ENCODE measurements at regions not wholly inside any gene's neighbourhood (a gene's known extent, or its start where the extent isn't known, plus 50 kb on each side); places are given as distances from the start of the nearest gene placed in this dataset.

GRCh38 chr10:33529234-33529633 lies 194.8 kb upstream of the NRP1 start:
- no peak overlapping the region for H3K4ac ChIP-seq (ENCODE audit: low read depth in 1 of 2, low read length in 2 of 2)

DNA sequence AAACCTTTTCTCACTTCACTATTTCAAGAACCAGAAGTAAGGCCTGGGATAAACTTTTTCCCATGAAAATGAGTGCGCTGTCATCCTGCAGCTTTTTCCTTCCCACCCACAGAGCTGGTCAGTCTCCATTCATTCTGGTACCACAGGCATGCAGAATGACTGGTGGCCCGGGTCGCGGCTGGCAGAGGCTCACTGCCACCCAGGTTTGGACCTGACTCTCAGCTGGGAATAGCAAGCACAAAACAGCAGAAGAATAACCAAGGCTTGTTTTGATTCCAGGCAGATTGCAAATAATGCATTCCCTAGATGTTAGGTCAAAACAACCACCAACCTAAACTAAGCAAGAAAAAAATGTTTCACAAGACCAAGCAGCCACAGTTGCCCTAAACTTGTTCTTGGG lies 190.5 kb upstream of the NRP1 start:
- Histone ChIP-seq H2BK5ac (ENCODE audit: low read depth, low read length, poor library complexity, severe bottlenecking) (no peak overlapping the region), H3K14ac (ENCODE audit: low read length in 2 of 2) (peak overlapping the region in 1 of 2 experiments; percentile 60), H2BK12ac (ENCODE audit: low read length in 2 of 2) (no peak overlapping the region), H3K4ac (ENCODE audit: low read depth in 1 of 2, low read length in 2 of 2) (no peak overlapping the region), H2BK15ac (ENCODE audit: low read depth, poor library complexity, severe bottlenecking) (no peak overlapping the region), H3K36me3 (ENCODE audit: control insufficient read depth in 1 of 2, insufficient read depth in 2 of 2, low read depth in 1 of 2, low read length in 2 of 2) (no peaks in the 10 kb centered on the region), H3K18ac (ENCODE audit: low read depth in 1 of 2, low read length in 2 of 2) (no peak overlapping the region), H3K4me3 (ENCODE audit: insufficient read depth in 1 of 2, low read depth in 1 of 2, low read length in 2 of 2) (no peak overlapping the region), H3K9ac (ENCODE audit: low read length) (no peak overlapping the region), H3K4me1 (ENCODE audit: control insufficient read depth, insufficient read depth, low read depth, low read length) (peaks cover 5% of the 10 kb centered on the region), H2AFZ (ENCODE audit: low read depth, low read length) (no peak overlapping the region), H3K23ac (ENCODE audit: low read length in 2 of 2) (no peak overlapping the region), H3K4me2 (ENCODE audit: low read length, poor library complexity, severe bottlenecking) (no peak overlapping the region), H3K27ac (ENCODE audit: low read length, poor library complexity, severe bottlenecking) (peak overlapping the region; percentile 5), H4K8ac (ENCODE audit: low read length) (no peak overlapping the region), H3K9me3 (ENCODE audit: control insufficient read depth, low read length) (no peaks in the 10 kb centered on the region), H3K27me3 (ENCODE audit: control insufficient read depth in 1 of 2, insufficient read depth in 1 of 2, low read length in 2 of 2) (no peaks in the 10 kb centered on the region), H2BK120ac (ENCODE audit: low read depth, low read length) (no peak overlapping the region), H3K79me1 (replicated peaks; ENCODE audit: low read length, poor library complexity, severe bottlenecking) (no peaks in the 10 kb centered on the region), H2AK5ac (ENCODE audit: low read length, severe bottlenecking) (no peak overlapping the region), H4K91ac (ENCODE audit: low read length) (no peak overlapping the region)
- peak; percentile 14 for DNase-seq
- WGBS, result 93% methylated on average over 4 of the region's 4 CpGs

More at GRCh38 chr10:33529234-33529633, 194.8 kb upstream of the NRP1 start:
- peaks cover 3% of the 10 kb centered on the region for H3K4me1 ChIP-seq (ENCODE audit: control insufficient read depth, insufficient read depth, low read depth, low read length)
- no peak overlapping the region for H3K18ac ChIP-seq (ENCODE audit: low read depth in 1 of 2, low read length in 2 of 2)
- no peak overlapping the region for H2AK5ac ChIP-seq (ENCODE audit: low read length, severe bottlenecking)
- H2BK120ac ChIP-seq (ENCODE audit: low read depth, low read length), result no peak overlapping the region
- H2AFZ ChIP-seq (ENCODE audit: low read depth, low read length), result no peak overlapping the region
- H2BK15ac ChIP-seq (ENCODE audit: low read depth, poor library complexity, severe bottlenecking), result no peak overlapping the region
- no peak overlapping the region for H3K27ac ChIP-seq (ENCODE audit: low read length, poor library complexity, severe bottlenecking)
- no peak overlapping the region for H2BK12ac ChIP-seq (ENCODE audit: low read length in 2 of 2)
- H4K8ac ChIP-seq (ENCODE audit: low read length), result no peak overlapping the region
- no peak for DNase-seq
- no peak overlapping the region for H3K9ac ChIP-seq (ENCODE audit: low read length)
- no peaks in the 10 kb centered on the region for H3K36me3 ChIP-seq (ENCODE audit: control insufficient read depth in 1 of 2, insufficient read depth in 2 of 2, low read depth in 1 of 2, low read length in 2 of 2)
- no peak overlapping the region for H2BK5ac ChIP-seq (ENCODE audit: low read depth, low read length, poor library complexity, severe bottlenecking)
- no peak overlapping the region for H3K23ac ChIP-seq (ENCODE audit: low read length in 2 of 2)
- H3K9me3 ChIP-seq (ENCODE audit: control insufficient read depth, low read length), result peaks cover 5% of the 10 kb centered on the region
- H3K79me1 ChIP-seq (replicated peaks; ENCODE audit: low read length, poor library complexity, severe bottlenecking), result no peaks in the 10 kb centered on the region
- H3K4me3 ChIP-seq (ENCODE audit: insufficient read depth in 1 of 2, low read depth in 1 of 2, low read length in 2 of 2), result no peak overlapping the region
- H3K27me3 ChIP-seq (ENCODE audit: control insufficient read depth in 1 of 2, insufficient read depth in 1 of 2, low read length in 2 of 2), result no peaks in the 10 kb centered on the region
- H4K91ac ChIP-seq (ENCODE audit: low read length), result no peak overlapping the region
- H3K4me2 ChIP-seq (ENCODE audit: low read length, poor library complexity, severe bottlenecking), result no peak overlapping the region
- no peak overlapping the region for H3K14ac ChIP-seq (ENCODE audit: low read length in 2 of 2)

GRCh38 chr10:33524041-33524440 lies 189.6 kb upstream of the NRP1 start:
- Histone ChIP-seq H2AK5ac (ENCODE audit: low read length, severe bottlenecking) (no peak overlapping the region), H3K36me3 (ENCODE audit: control insufficient read depth in 1 of 2, insufficient read depth in 2 of 2, low read depth in 1 of 2, low read length in 2 of 2) (no peaks in the 10 kb centered on the region), H3K14ac (ENCODE audit: low read length in 2 of 2) (no peak overlapping the region), H3K23ac (ENCODE audit: low read length in 2 of 2) (no peak overlapping the region), H3K18ac (ENCODE audit: low read depth in 1 of 2, low read length in 2 of 2) (no peak overlapping the region), H3K4me2 (ENCODE audit: low read length, poor library complexity, severe bottlenecking) (no peak overlapping the region), H3K4me1 (ENCODE audit: control insufficient read depth, insufficient read depth, low read depth, low read length) (peaks cover 5% of the 10 kb centered on the region), H2BK120ac (ENCODE audit: low read depth, low read length) (no peak overlapping the region), H4K91ac (ENCODE audit: low read length) (no peak overlapping the region), H3K9ac (ENCODE audit: low read length) (no peak overlapping the region), H3K79me1 (replicated peaks; ENCODE audit: low read length, poor library complexity, severe bottlenecking) (no peaks in the 10 kb centered on the region), H3K4me3 (ENCODE audit: insufficient read depth in 1 of 2, low read depth in 1 of 2, low read length in 2 of 2) (no peak overlapping the region), H3K27me3 (ENCODE audit: control insufficient read depth in 1 of 2, insufficient read depth in 1 of 2, low read length in 2 of 2) (no peaks in the 10 kb centered on the region), H2BK15ac (ENCODE audit: low read depth, poor library complexity, severe bottlenecking) (no peak overlapping the region), H3K4ac (ENCODE audit: low read depth in 1 of 2, low read length in 2 of 2) (no peak overlapping the region), H3K27ac (ENCODE audit: low read length, poor library complexity, severe bottlenecking) (no peak overlapping the region), H3K9me3 (ENCODE audit: control insufficient read depth, low read length) (no peaks in the 10 kb centered on the region), H2AFZ (ENCODE audit: low read depth, low read length) (no peak overlapping the region), H4K8ac (ENCODE audit: low read length) (no peak overlapping the region), H2BK12ac (ENCODE audit: low read length in 2 of 2) (no peak overlapping the region), H2BK5ac (ENCODE audit: low read depth, low read length, poor library complexity, severe bottlenecking) (no peak overlapping the region)
- 98% methylated on average over 3 of the region's 5 CpGs for WGBS
- no peak for DNase-seq

- H2BK15ac ChIP-seq (ENCODE audit: low read depth, poor library complexity, severe bottlenecking), result no peak overlapping the region
- WGBS, result 91% methylated on average over 4 of the region's 6 CpGs
- no peak overlapping the region for H3K9ac ChIP-seq (ENCODE audit: low read length)
- H3K27ac ChIP-seq (ENCODE audit: low read length, poor library complexity, severe bottlenecking), result no peak overlapping the region
- H3K14ac ChIP-seq (ENCODE audit: low read length in 2 of 2), result no peak overlapping the region
- H3K4ac ChIP-seq (ENCODE audit: low read depth in 1 of 2, low read length in 2 of 2), result no peak overlapping the region
- H2BK5ac ChIP-seq (ENCODE audit: low read depth, low read length, poor library complexity, severe bottlenecking), result no peak overlapping the region
- H3K4me1 ChIP-seq (ENCODE audit: control insufficient read depth, insufficient read depth, low read depth, low read length), result peaks cover 5% of the 10 kb centered on the region
- H3K27me3 ChIP-seq (ENCODE audit: control insufficient read depth in 1 of 2, insufficient read depth in 1 of 2, low read length in 2 of 2), result no peaks in the 10 kb centered on the region
- no peak overlapping the region for H2AK5ac ChIP-seq (ENCODE audit: low read length, severe bottlenecking)
- no peak overlapping the region for H3K23ac ChIP-seq (ENCODE audit: low read length in 2 of 2)
- H3K79me1 ChIP-seq (replicated peaks; ENCODE audit: low read length, poor library complexity, severe bottlenecking), result no peaks in the 10 kb centered on the region
- no peak overlapping the region for H2AFZ ChIP-seq (ENCODE audit: low read depth, low read length)
- H3K4me3 ChIP-seq (ENCODE audit: insufficient read depth in 1 of 2, low read depth in 1 of 2, low read length in 2 of 2), result no peak overlapping the region
- no peaks in the 10 kb centered on the region for H3K9me3 ChIP-seq (ENCODE audit: control insufficient read depth, low read length)
- no peak overlapping the region for H4K8ac ChIP-seq (ENCODE audit: low read length)
- no peak overlapping the region for H2BK120ac ChIP-seq (ENCODE audit: low read depth, low read length)
- no peak overlapping the region for H3K18ac ChIP-seq (ENCODE audit: low read depth in 1 of 2, low read length in 2 of 2)
- DNase-seq, result no peak
- no peak overlapping the region for H3K4me2 ChIP-seq (ENCODE audit: low read length, poor library complexity, severe bottlenecking)
- H4K91ac ChIP-seq (ENCODE audit: low read length), result no peak overlapping the region
- peak overlapping the region in 1 of 2 experiments; percentile 49 for H2BK12ac ChIP-seq (ENCODE audit: low read length in 2 of 2)
- no peaks in the 10 kb centered on the region for H3K36me3 ChIP-seq (ENCODE audit: control insufficient read depth in 1 of 2, insufficient read depth in 2 of 2, low read depth in 1 of 2, low read length in 2 of 2)
Measured at GRCh38 chr10:33523236-33523792, 188.8 kb upstream of the NRP1 start.

All from mesenchymal stem cell (in vitro differentiated cells and primary cell).